NCI-H446 treated with DMSO at 0.1 percent for 48 hours (cell line): ENCODE measurements at regions not wholly inside any gene's neighbourhood (a gene's known extent, or its start where the extent isn't known, plus 50 kb on each side); places are given as distances from the start of the nearest gene placed in this dataset.
"Not testable (repeated sequence)": the region's sequence is repeated elsewhere in the genome, so short reads cannot be mapped to it uniquely, and the experiment has no call there.

ENCODE experiments used
- DNase-seq: peaks from one replicate; lab custom pipeline; 2025; lab: John Stamatoyannopoulos, UW

DNA sequence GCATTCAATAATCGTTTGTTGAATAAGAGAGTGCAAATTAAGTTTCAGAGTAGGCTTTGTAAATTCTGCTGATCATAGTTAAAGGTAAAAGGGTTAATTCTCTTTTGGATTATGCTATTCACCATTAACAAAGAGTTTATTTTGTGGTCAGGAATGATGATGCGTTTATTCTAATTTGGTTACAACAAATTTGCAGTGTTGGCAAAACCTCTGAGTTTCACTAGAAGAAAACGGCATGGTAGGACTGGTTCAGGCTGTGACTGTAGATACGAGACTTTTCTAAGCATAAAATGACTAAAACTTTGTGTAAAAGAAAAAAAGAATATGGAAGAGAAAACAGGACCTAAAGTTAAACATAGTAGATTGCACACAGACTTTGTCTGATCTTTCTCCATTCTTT, 234.7 kb downstream of the TLR4 start:
- DNase-seq = no peak

DNA sequence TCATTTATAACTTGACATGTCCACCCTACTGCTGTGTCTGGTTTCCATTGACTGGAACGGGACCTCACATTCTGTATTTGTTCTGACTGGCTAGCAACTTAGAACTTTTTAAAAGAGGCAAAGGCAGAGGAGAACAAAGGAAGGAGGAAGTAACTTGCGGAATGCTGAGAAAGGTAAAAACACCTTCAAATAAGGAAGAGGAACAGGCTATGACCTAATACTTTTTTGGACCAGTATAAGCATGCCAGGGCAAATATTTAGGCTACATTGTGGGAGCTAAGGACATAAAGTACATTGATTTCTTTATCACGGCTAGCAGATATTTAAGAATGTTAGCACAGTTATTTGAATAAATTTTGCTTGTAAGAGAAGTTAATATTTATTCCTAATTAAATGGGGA, 240.5 kb downstream of the TLR4 start:
- DNase-seq = not testable (repeated sequence)

DNA sequence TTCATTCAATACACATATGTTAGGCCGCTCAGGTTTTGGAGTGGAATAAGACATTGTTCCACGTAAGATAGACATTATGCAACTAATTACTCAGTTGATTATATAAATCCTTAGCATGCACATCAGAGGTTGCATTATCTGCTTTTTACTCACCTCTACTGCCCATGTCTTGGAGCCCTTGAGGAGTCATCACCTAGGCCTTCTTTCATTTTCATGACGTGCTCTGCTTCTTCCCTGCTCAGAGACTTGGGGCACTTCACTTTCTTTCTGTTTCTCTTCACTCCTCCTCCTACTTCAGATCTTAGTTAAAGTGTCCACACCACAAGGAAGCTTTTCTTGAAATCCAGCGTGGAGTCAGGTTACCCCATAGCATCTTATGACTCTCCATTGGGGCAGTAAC, 241.1 kb downstream of the TLR4 start:
- DNase-seq = no peak

DNA sequence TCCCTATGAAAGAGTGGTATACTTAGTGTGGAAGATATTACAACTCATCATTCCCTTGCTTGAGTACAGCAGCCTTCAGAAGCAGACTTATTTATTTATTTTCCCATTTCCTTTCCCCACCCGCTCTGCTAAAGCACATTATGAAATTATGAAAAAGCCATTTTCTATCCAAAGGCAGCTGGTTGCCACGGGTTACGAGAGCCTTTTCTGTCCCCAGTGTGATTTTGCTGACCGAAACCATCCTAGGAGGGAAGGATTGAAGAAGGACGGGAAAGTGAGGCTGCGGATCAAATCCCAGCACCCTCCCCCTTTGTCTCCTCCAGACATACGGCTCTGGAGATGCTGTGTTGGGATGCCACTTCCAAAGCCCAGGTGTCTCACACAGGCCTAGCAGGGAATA, 246.9 kb downstream of the TLR4 start:
- no peak for DNase-seq

DNA sequence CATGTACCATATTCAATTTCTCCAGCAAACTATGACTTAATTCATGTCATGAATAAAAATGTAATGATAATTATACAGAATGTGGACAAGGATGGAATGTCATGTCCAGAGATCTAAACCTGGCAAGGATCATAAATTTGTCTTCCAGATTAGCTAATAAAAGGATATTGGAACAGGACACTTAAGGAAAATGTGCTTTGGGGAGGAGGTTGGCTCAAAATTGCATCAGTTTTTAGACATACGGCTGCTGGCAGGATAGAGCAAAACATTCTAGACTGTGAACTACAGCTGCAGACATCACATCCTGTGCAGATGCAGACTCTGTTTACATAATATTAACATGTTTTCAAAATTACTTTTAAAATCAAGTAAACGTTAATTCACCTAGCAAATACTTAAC, 248.4 kb downstream of the TLR4 start:
- DNase-seq = no peak

GRCh38 chr9:117957267-117957666, 253.1 kb downstream of the TLR4 start:
- peak; percentile 20 for DNase-seq

GRCh38 chr9:117958726-117959125, 254.5 kb downstream of the TLR4 start:
- no peak for DNase-seq

GRCh38 chr9:117963493-117964090, 259.4 kb downstream of the TLR4 start:
- no peak for DNase-seq

DNA sequence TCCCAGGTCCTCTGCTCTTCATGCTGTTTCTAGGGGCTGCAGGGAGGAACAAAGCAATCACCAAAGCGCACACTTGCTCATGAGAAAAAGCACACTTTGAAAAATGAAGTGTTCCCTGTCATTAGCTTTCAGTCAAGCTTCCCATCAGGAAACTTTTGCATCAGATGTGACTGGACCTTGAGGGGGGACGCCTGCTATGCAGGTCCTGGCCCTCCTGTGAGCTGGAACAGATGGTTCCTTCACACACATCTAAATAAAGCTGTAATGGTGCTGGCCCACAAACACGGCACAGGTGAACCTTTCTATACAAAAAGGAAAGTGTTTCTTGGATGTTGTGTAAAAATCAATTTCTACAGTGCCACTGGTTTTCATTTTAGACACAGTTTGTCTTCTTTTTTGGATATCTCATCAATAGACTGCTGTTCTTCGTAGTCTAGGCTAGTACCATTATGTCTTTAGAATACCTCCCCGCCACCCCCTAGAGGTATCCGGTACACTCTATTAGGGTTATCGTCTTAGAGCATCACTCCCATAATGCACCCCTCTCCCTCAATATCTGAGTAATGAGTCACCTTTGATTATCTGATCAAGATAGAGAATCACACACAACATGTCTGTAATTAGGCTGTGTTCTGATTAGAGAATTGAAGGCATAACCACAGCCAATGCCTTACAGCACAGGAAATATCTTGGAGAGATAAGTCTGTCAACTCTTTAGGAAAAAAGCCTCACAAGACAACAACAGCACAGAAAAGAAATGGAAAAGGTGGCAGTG, 266.3 kb downstream of the TLR4 start:
- no peak for DNase-seq

DNA sequence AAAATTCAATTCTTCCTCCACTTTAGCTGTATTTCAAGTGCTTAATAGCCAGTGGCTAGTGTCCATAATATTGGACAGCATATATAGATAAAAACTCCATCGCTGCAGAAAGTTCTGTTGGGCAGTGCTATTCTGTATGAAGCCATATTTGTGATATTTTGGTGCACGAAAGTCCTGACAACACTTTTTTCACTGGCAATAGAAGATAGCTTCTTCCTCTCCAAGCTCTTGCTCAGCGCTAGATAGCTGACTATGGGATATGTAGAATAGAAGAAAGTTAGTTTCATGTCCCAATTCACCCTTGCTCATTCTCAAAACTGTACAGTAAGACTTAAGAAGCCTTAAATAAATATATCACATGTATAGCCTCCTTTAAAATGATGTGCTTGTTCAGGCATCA, 269.9 kb downstream of the TLR4 start:
- DNase-seq = no peak

DNA sequence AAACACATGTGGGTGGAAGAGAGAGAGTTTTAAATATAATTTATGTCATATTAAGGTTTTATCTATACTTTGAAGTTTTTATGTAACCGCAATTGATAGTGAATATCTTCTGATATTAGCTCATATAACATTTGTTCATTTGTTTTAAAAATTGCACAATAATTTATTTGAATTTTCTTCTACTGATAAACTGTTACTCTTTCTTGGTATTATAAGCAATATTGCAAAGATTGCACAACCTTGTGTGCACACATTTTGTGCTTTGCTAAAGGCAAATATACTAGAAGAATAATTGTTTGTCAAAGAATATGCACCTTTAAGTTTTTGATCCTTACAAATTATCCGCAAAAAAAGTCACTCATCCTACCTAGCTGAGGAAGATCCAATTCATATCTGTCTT, 275.7 kb downstream of the TLR4 start:
- no peak for DNase-seq

DNA sequence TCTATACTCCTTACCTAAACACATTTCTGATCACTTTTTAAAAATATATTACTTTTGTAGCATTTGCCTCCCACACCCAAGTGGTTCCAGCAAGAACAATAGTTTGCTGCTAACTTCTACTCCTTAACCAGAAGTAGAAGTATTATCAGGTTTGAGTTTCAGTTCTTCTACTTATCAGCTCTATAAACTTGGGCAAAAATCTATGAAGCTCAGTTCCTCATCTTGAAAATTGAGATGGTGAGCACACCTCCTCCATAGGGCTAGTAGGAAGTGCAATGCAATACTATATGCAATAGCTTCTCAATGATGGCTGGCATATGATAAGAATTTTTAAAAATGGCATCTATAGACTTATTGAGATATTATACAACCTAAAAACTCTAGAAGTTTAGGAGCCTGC, 283.7 kb downstream of the TLR4 start:
- no peak for DNase-seq

DNA sequence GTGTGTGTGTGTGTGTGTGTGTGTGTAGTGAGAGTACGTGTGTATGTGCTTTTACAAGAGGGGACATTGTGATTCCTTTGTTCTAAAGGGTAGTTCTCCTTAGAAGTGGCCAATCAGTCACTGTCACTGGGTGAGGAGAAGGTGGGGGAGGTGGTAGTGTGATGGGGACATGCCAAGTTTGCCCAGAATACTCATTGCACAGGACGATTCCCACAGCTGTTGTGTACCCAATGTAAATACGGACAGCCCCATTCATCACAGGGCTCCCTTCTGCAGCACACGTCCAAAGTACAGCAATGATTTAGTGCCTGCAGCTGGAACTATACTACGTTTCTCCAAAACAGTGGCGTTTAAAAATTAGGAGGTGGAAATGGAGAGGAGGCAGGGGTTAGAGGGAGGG, 287.8 kb downstream of the TLR4 start:
- peak; percentile 72 for DNase-seq

DNA sequence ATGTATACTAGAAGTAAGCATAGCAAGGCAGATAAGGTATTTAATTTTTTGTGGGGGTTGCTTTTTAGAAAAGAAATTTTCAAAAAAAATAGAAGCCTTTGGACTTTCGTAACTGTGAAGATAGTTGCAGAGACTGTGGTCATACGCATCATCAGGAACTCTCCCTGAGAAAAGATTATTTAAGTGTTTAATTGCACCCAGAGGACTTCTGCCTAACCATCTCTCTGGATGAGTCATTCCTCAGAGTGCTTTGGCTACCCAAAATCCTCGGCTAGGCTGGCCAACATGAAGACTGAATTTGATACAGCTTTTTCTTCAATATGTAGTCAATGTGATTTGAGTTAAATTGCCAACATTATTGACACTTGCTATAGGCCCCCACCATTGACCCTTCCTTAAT, 296.4 kb downstream of the TLR4 start:
- DNase-seq = peak; percentile 3

DNA sequence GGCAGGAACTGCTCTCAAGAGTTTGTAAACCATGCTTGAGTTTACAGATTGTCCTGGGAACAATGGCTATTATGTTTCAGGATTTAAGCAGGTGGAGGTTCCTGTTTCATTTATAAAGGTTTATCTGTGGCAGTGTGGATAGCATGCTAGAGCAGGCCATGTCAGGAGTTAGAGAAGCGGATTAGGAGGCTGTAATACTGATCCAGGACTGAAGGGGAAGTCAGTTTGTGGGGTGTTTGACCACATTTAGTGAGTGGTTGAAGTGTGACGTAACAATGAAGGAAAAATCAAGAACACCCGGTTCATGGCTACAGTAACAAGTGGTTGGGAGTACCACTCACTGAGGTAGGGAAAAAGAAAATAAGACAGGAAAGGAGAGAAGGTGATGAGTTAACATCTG, 299.0 kb downstream of the TLR4 start:
- no peak for DNase-seq

GRCh38 chr9:118008246-118008645, 304.0 kb downstream of the TLR4 start:
- DNase-seq = no peak

DNA sequence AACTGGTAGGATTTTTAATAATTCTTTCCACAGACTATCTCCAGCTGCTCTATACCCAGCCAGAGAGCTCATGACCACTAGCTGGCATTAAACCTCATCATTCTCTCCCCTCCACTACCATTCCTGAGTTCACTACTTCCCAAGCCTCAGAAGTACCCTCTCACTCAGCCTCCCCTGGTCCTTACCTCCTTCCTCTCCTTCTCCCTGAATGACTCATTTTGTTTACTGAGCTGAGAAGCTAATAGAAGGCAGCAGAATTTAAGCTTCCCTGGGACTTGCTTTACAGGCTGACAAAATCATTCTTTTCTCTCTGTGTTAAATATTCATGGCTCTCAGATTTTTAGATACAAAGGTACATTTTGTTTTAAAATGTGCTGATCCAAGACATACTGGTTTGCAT, 305.4 kb downstream of the TLR4 start:
- no peak for DNase-seq

DNA sequence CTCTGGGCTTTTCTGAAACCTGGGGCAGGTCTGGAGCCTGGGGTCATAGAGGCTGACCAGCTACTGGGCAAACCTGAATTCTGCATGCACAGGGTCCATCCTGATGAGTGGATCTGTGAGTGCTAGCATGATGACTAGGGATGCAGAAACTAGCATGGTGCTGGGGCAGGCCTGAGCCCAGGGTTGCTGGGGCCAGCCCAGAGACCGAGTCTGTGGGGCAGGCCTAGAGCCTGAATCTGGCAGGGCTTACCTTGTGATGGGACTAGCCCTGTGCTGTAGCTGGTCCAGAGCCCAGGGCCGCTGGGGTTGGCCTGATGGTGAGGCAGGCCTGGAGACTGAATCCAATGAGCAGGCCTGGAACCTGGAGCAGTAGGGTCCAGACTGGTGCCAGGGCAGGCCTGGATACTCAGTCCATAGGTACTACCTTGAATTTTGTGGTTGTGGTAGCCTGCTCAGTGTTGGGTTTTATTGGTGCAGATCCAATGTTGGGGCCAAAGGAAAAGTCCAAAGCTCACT, 313.5 kb downstream of the TLR4 start:
- no peak for DNase-seq

- no peak for DNase-seq
Measured at GRCh38 chr9:118023644-118024043, 319.4 kb downstream of the TLR4 start.

DNA sequence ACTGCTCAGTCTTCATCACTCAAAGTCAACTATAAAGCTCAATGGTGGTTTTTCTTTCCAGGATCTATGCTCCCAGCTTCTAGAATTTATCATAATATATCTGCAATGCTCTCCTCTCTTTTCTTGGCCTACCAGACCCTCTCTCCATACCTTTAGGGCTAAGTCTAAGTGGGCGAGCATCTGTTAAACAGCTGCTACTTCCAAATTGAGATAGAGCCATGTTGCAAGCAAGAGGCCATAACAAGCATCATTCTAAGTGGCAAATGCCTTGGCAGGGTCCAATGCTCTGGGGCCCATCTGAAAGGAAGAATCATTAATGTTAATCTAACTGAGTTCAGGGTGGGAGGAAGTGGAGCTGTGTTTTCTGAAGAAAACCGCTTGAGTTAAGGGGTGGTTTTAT, 324.0 kb downstream of the TLR4 start:
- DNase-seq = no peak

- no peak for DNase-seq
Measured at GRCh38 chr9:118029425-118029824, 325.2 kb downstream of the TLR4 start.

GRCh38 chr9:118034701-118035100, 330.5 kb downstream of the TLR4 start:
- DNase-seq = no peak

DNA sequence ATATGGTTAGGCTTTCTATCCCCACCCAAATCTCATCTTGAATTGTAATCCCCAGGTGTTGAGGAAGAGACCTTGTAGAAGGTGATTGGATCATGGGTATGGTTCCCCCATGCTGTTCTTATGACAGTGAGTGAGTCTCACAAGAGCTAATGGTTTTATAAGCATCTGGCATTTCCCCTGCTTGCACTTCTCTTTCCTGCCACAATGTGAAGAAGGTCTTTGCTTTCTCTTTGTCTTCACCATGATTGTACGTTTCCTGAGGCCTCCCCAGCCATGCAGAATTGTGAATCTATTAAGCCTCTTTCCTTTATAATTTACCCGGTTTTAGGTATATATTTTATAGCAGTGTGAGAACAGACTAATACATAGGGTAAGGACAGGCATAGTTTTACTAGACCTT, 334.5 kb downstream of the TLR4 start:
- no peak for DNase-seq

- DNase-seq = no peak
Measured at GRCh38 chr9:118058227-118058626, 354.0 kb downstream of the TLR4 start.
